ENCODE measurements at regions not wholly inside any gene's neighbourhood (a gene's known extent, or its start where the extent isn't known, plus 50 kb on each side); places are given as distances from the start of the nearest gene placed in this dataset.

GRCh38 chr5:106730506-106730905, 940.2 kb downstream of the EFNA5 start:
- H3K27ac ChIP-seq: no peak overlapping the region
- no peaks in the 10 kb centered on the region for H3K27me3 ChIP-seq
- H3K9me3 ChIP-seq: peaks cover 0 to 21% of the 10 kb centered on the region in 2 donors
- no peak for DNase-seq (ENCODE audit: low spot score in 2 of 2)
- no peaks in the 10 kb centered on the region for H3K36me3 ChIP-seq
- intact Hi-C loops (cut with DNase I): no loop called here
- TF ChIP-seq CTCF (IDR thresholded peaks at IDR 0.05): no peak
- no peaks in the 10 kb centered on the region for H3K4me1 ChIP-seq
- H3K4me3 ChIP-seq: no peak overlapping the region

GRCh38 chr5:106728208-106728607, 942.5 kb downstream of the EFNA5 start:
- H3K36me3 ChIP-seq: no peaks in the 10 kb centered on the region
- no peak for DNase-seq (ENCODE audit: low spot score in 2 of 2)
- no peaks in the 10 kb centered on the region for H3K4me1 ChIP-seq
- H3K9me3 ChIP-seq: peaks cover 0 to 8% of the 10 kb centered on the region in 2 donors
- intact Hi-C loops (cut with DNase I): no loop called here
- no peak overlapping the region for H3K4me3 ChIP-seq
- no peaks in the 10 kb centered on the region for H3K27me3 ChIP-seq
- no peak overlapping the region for H3K27ac ChIP-seq
- no peak for TF ChIP-seq CTCF (IDR thresholded peaks at IDR 0.05)

DNA sequence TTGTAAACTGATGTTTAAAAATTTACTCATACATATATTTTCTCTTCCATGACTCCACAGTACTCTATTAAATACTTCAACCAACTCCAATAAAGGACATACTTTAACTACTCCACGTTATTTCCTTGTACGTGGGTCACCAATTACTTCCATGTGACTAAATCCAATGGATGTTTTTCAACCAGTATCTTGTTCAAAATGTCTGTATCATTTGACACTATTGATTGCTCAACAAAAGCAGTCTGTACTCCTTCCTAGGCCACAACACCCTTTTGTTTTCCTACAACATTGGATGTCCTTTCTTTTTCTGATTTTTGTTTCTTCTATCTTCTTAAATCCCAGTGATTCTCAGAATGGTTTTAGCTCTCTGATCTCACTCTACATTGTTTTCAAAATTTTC, 943.7 kb downstream of the EFNA5 start:
- no peak for TF ChIP-seq CTCF (IDR thresholded peaks at IDR 0.05)
- intact Hi-C loops (cut with DNase I): no loop called here
- no peaks in the 10 kb centered on the region for H3K36me3 ChIP-seq

DNA sequence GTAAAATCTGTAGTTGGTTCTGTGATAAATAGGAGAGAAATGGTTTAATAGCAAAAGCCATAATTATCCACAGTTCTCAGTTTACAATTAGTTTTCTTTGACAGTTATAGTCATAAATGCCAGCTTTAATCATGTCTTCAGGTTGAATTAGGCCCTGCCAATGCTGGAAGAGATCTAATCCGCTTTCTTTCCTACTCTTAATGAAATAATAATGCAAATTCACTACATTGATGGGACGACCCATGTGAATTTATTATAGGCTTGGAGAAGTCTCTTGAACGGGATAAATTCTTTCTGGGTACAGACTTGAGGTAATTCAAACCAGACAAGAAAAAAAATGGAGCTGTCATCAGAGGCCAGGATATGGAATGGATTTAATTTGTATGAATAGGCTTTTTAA, 950.4 kb downstream of the EFNA5 start:
- Histone ChIP-seq H3K9me3 (no peaks in the 10 kb centered on the region), H3K27ac (no peak overlapping the region), H3K36me3 (no peaks in the 10 kb centered on the region), H3K27me3 (no peaks in the 10 kb centered on the region), H3K4me3 (no peak overlapping the region), H3K4me1 (no peaks in the 10 kb centered on the region)
- no peak for TF ChIP-seq CTCF (IDR thresholded peaks at IDR 0.05)
- no peak for DNase-seq (ENCODE audit: low spot score in 2 of 2)
- intact Hi-C loops (cut with DNase I): no loop called here

More for the DNA sequence above, 943.7 kb downstream of the EFNA5 start:
- DNase-seq (ENCODE audit: low spot score in 2 of 2): no peak
- Histone ChIP-seq H3K4me1 (no peaks in the 10 kb centered on the region), H3K4me3 (no peak overlapping the region), H3K27ac (no peak overlapping the region), H3K9me3 (no peaks in the 10 kb centered on the region), H3K27me3 (no peaks in the 10 kb centered on the region)

GRCh38 chr5:106699796-106700195, 970.9 kb downstream of the EFNA5 start:
- no peak overlapping the region for H3K4me3 ChIP-seq
- intact Hi-C loops (cut with DNase I): no loop called here
- DNase-seq (ENCODE audit: low spot score in 2 of 2): no peak
- H3K4me1 ChIP-seq: no peaks in the 10 kb centered on the region
- no peaks in the 10 kb centered on the region for H3K27me3 ChIP-seq
- no peak for TF ChIP-seq CTCF (IDR thresholded peaks at IDR 0.05)
- no peak overlapping the region for H3K27ac ChIP-seq
- H3K36me3 ChIP-seq: no peaks in the 10 kb centered on the region
- no peaks in the 10 kb centered on the region for H3K9me3 ChIP-seq

- intact Hi-C loops (cut with DNase I): no loop called here
- no peak for DNase-seq (ENCODE audit: low spot score in 2 of 2)
- Histone ChIP-seq H3K4me1 (no peaks in the 10 kb centered on the region), H3K4me3 (no peak overlapping the region), H3K36me3 (no peaks in the 10 kb centered on the region), H3K9me3 (no peaks in the 10 kb centered on the region), H3K27ac (no peak overlapping the region), H3K27me3 (no peaks in the 10 kb centered on the region)
- TF ChIP-seq CTCF (IDR thresholded peaks at IDR 0.05): no peak
These were observed 971.5 kb downstream of the EFNA5 start for GRCh38 chr5:106699198-106699597.

All from ascending aorta (tissue), 2 donors.